K562 (cell line): ENCODE measurements at regions not wholly inside any gene's neighbourhood (a gene's known extent, or its start where the extent isn't known, plus 50 kb on each side); places are given as distances from the start of the nearest gene placed in this dataset.
"Not testable (repeated sequence)": the region's sequence is repeated elsewhere in the genome, so short reads cannot be mapped to it uniquely, and the experiment has no call there.

Experiments
- ATAC-seq: fragments of 200-7000 bp; cut with Tn5 transposase; 3 replicates; pipeline ENCODE4 v1.9.1; 2020; ENCODE audit warnings: moderate library complexity
- BruUV-seq: library from RNA; stranded (reverse); fragments of 400-500 nt; replicated peaks from 2 replicates; lab custom pipeline; 2021; lab: Mats Ljungman, UMichigan
- CTCF ChIA-PET: fragments of 300-600 bp; formaldehyde crosslinking; extraction: SDS; loops from one replicate; lab custom pipeline; 2021; ENCODE audit warnings: low intra/inter-chr PET ratio; lab: Yijun Ruan, JAX
- POLR2A ChIA-PET: fragments of 300-600, 350-650 bp; sonication (Branson Sonifier 250); formaldehyde crosslinking; extraction: SDS; loops from one replicate; lab custom pipeline; 2021; ENCODE audit warnings: antibody characterized with exemption, inconsistent platforms; lab: Yijun Ruan, JAX
- DNase-seq, 4 experiments: peaks; one replicate each; pipeline versions ENCODE4 v3.0.0 to v3.0.0-alpha.2; 2011 to 2018; ENCODE audit warnings: low spot score in 3 of 4, mixed read lengths in 3 of 4; ENCODE audit errors: extremely low read depth in 1 of 4
- FAIRE-seq: peaks from 2 replicates; lab custom pipeline; 2011; peaks lifted over from hg19 to GRCh38; lab: Jason Lieb, UNC
- H2AFZ ChIP-seq: 2 replicates; pipeline ENCODE4 v1.6.0; 2011; ENCODE audit warnings: low read depth, low read length, control low read depth, inconsistent platforms
- H3K27ac ChIP-seq: fragments of 200-600 bp; 3 replicates; pipeline ENCODE4 v1.8.0; 2011; ENCODE audit warnings: low read depth, mild to moderate bottlenecking, control low read depth, inconsistent platforms, low read length, moderate library complexity, mixed read lengths; ENCODE audit errors: extremely low read depth
- H3K27me3 ChIP-seq, 2 experiments: fragments of 300-600 bp in 1 of 2; 2 replicates in 1 of 2; 3 replicates in 1 of 2; pipeline versions ENCODE4 v1.6.0 to v1.8.0; 2011; ENCODE audit warnings: inconsistent platforms in 2 of 2, low read length in 2 of 2, mild to moderate bottlenecking in 1 of 2, mixed read lengths in 1 of 2, moderate library complexity in 1 of 2; ENCODE audit not compliant: control insufficient read depth in 2 of 2, insufficient read depth in 2 of 2
- H3K36me3 ChIP-seq: fragments of 300-600 bp; 3 replicates; pipeline ENCODE4 v1.8.0; 2011; ENCODE audit warnings: mild to moderate bottlenecking, low read length, inconsistent platforms; ENCODE audit not compliant: control insufficient read depth, insufficient read depth
- H3K4me1 ChIP-seq, 2 experiments: fragments of 200-600 bp in 1 of 2; replicated peaks in 1 of 2; 2 replicates in 1 of 2; 3 replicates in 1 of 2; pipeline versions ENCODE4 v1.5.1 to v1.8.0; 2011; ENCODE audit warnings: inconsistent platforms in 2 of 2, low read length in 2 of 2, mild to moderate bottlenecking in 1 of 2, mixed read lengths in 1 of 2, moderate library complexity in 1 of 2; ENCODE audit not compliant: control insufficient read depth in 2 of 2, insufficient read depth in 2 of 2
- H3K4me2 ChIP-seq: 2 replicates; pipeline ENCODE4 v1.6.1; 2011; ENCODE audit warnings: low read length, control low read depth, inconsistent platforms, mixed read lengths; ENCODE audit not compliant: insufficient read depth
- H3K4me3 ChIP-seq: fragments of 200-600 bp; sonication (generic), shearing (Covaris generic); 2 replicates; pipeline ENCODE4 v1.5.1; 2016; ENCODE audit warnings: control low read depth, inconsistent platforms
- H3K79me2 ChIP-seq: fragments of 200-600 bp; 3 replicates; pipeline ENCODE4 v1.8.0; 2011; ENCODE audit warnings: low read length, inconsistent platforms; ENCODE audit not compliant: control insufficient read depth, insufficient read depth
- H3K9ac ChIP-seq, 2 experiments: 2 replicates each; pipeline versions ENCODE4 v1.6.0 to v1.6.1; 2011; ENCODE audit warnings: low read depth in 2 of 2, low read length in 2 of 2, control low read depth in 1 of 2, inconsistent platforms in 1 of 2, mild to moderate bottlenecking in 1 of 2, mixed read lengths in 1 of 2; ENCODE audit not compliant: insufficient read depth in 1 of 2
- H3K9me1 ChIP-seq: one replicate; pipeline ENCODE4 v1.6.0; 2011; ENCODE audit warnings: inconsistent platforms, mild to moderate bottlenecking, low read length, moderate library complexity; ENCODE audit not compliant: control insufficient read depth, insufficient read depth
- H3K9me3 ChIP-seq: replicated peaks from 2 replicates; pipeline ENCODE4 v1.5.1; 2011; ENCODE audit warnings: low read depth, low read length, inconsistent platforms; ENCODE audit not compliant: control insufficient read depth, insufficient read depth
- H4K20me1 ChIP-seq: replicated peaks from 2 replicates; pipeline ENCODE4 v1.6.1; 2011; ENCODE audit warnings: low read length, inconsistent platforms, mixed read lengths; ENCODE audit not compliant: control insufficient read depth, insufficient read depth
- WGBS: fragments of 100-300 bp; shearing (Covaris generic); methylation state at CpG from one replicate; pipeline ENCODE4 v1.1.6; 2016; ENCODE audit warnings: low coverage, mixed read lengths; ENCODE audit not compliant: insufficient coverage; ENCODE audit errors: missing lambda C conversion rate; 5-methylcytosine and 5-hydroxymethylcytosine counted together
- in situ Hi-C: fragments of 300-500 bp; cut with MboI; formaldehyde crosslinking; loops from 4 replicates; pipeline ENCODE4 v1.15.0; 2018; ENCODE audit warnings: inconsistent platforms, mixed read lengths
- intact Hi-C: fragments of 100-400 bp; cut with micrococcal nuclease; formaldehyde crosslinking; loops from 2 replicates; pipeline ENCODE4 v1.14.2; 2022

DNA sequence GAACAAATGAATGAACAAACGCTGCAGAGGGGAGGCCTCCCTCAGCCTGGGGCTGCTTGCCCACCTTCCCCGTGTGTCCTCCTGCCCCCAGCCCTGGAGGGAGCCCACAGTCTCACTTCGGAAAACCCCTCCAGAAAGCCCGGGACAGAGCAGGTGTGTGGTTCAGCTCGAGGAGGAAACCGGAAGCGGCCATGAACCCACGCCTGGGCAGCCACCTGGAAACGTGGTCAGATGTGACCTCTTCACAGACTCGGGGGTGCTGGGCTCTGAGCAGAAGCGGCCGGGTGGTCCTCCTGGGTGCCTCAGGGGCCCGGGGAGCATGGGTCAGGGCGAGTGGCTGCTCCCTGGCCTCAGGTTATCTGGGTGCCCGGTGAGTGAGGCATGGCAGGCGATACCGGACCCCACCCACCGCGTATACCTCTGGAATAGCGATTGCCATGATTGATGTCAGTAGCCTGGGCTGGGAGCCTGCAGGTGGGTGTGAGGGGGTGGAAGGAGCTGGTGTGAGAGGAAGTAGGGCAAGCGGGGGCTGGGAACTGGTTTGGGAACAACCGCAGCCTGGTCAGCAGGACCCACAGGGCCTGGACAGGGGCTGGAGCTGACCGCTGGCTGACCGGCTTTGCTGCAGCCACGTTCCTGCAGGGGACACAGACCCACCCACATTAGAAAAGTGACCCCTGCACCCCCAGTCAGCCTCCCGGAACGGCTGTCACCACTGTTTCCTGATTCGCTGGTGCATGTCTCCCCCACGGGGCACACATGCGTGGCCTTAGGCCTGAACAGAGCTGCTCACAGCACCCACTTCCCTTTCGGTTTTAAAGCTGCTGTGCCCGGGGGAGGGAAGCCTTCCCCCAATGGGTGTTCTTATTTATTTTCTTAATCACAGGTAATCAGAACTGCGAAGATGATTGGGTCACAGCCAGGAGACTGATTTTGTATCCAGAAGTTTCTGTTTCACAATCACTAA lies 5465.1 kb upstream of the TPTE start:
- DNase-seq, intact Hi-C loops, H3K4me3 ChIP-seq, H3K27ac ChIP-seq, H4K20me1 ChIP-seq, H3K9me3 ChIP-seq, H3K9ac ChIP-seq, H3K36me3 ChIP-seq, POLR2A ChIA-PET, in situ Hi-C loops, H3K9me1 ChIP-seq, H3K4me1 ChIP-seq, H3K79me2 ChIP-seq, FAIRE-seq, ATAC-seq, H2AFZ ChIP-seq, H3K27me3 ChIP-seq, H3K4me2 ChIP-seq, BruUV-seq, CTCF ChIA-PET: not testable (repeated sequence)
- no CpG with 5 or more reads among the region's 33 CpGs for WGBS

DNA sequence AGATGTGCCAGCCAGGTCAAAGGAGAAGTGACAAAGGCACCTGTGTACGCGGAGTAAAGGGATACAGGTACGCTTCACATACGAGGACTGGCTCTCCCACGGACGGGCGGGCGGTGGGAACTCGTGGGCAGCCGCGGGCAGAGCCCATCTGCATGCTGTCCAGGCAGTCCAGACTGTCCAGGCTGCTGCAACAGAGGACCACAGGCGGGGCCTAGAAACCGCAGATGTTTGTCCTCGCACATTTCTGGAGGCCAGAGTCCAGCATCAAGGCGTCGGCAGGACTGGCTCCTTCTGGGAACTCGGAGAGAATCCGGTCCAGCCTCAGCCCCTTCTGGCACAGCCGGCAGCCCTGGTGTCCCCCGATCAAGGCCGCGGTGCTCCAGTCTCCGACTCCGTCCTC lies 5464.3 kb upstream of the TPTE start:
- ATAC-seq, FAIRE-seq, H3K27me3 ChIP-seq, CTCF ChIA-PET, H3K4me1 ChIP-seq, DNase-seq, H3K9me3 ChIP-seq, POLR2A ChIA-PET, H2AFZ ChIP-seq, in situ Hi-C loops, H3K9me1 ChIP-seq, H3K27ac ChIP-seq, BruUV-seq, H4K20me1 ChIP-seq, H3K4me2 ChIP-seq, H3K36me3 ChIP-seq, H3K9ac ChIP-seq, intact Hi-C loops, H3K79me2 ChIP-seq, H3K4me3 ChIP-seq: not testable (repeated sequence)
- WGBS, result no CpG with 5 or more reads among the region's 24 CpGs

DNA sequence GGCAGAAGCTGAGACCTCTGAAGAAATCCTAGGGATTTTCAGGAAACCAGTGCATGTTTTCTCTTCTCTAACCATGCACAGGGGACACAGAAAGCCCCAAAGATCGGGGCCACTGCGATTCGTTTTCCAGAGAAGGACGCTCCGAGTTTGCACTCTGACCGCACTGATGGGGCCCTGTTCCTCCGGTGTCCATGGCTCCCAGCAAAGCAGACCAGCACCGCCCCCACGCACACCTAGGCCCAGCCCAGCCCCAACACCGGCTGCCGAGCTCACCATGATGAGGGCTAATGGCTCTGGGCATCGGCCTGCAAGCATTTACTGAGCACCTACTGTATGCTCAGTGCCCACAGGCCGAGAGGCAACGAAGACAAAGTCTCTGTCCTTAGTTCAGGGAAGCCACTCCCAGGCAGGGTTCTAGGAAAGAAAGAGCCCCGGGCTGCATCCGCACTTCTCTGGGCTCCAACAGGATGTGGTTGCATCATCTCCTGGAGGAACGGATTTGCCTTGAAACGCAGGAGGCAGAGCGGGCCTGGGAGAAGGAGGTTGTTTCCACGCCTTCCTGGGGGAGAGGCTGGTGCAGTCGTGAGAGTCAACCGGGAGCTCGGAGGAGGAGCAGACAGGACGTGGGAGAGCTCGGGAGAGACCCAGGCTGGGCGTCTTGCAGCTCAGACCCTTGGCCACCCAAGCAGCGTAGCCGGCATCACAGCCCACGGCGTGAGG lies 5460.9 kb upstream of the TPTE start:
- H3K4me3 ChIP-seq, H3K9me1 ChIP-seq, in situ Hi-C loops, H3K27me3 ChIP-seq, H3K79me2 ChIP-seq, H3K4me2 ChIP-seq, POLR2A ChIA-PET, CTCF ChIA-PET, H3K9ac ChIP-seq, intact Hi-C loops, H4K20me1 ChIP-seq, H2AFZ ChIP-seq, FAIRE-seq, H3K36me3 ChIP-seq, BruUV-seq, H3K4me1 ChIP-seq, H3K27ac ChIP-seq, DNase-seq, H3K9me3 ChIP-seq: not testable (repeated sequence)
- ATAC-seq, result peak; percentile 63
- WGBS, result no CpG with 5 or more reads among the region's 30 CpGs
